OCI-LY3 (cell line): ENCODE measurements at regions not wholly inside any gene's neighbourhood (a gene's known extent, or its start where the extent isn't known, plus 50 kb on each side); places are given as distances from the start of the nearest gene placed in this dataset.

Experiments
- EZH2phosphoT487 ChIP-seq: fragments of 200-600 bp; shearing (Covaris generic); IDR thresholded peaks from 2 replicates; pipeline ENCODE4 v1.6.1; 2018; ENCODE audit warnings: antibody characterized with exemption, mixed run types, low read depth
- TF ChIP-seq, protein P1 (sequence below): fragments of 200-600, 300-600 bp; sonication (generic); IDR thresholded peaks from 2 replicates; pipeline ENCODE4 v1.5.1; 2014; ENCODE audit warnings: antibody characterized with exemption, low read length, low read depth

DNA sequence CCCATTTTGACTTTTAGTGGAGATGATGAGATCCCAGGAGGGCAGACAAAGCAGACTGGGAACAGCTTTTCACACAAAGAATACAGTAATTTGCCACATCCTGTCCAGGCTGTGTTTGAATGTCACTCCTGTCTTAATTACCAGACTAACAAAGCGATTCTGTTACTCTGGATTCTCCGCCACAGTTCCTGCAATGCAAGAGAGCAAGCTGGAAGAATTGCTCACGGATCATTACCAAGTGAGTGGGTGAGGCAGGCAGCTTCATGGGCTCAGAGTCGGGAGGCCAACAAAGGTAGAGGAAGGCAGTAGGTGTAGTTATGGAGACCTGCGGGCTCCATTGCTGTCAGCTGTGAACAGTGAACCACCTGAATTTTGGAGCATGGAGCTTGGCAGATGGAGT, 250.5 kb upstream of the ATP5MC3 start:
- no peak for TF ChIP-seq EZH2phosphoT487
- TF ChIP-seq, protein P1, sequence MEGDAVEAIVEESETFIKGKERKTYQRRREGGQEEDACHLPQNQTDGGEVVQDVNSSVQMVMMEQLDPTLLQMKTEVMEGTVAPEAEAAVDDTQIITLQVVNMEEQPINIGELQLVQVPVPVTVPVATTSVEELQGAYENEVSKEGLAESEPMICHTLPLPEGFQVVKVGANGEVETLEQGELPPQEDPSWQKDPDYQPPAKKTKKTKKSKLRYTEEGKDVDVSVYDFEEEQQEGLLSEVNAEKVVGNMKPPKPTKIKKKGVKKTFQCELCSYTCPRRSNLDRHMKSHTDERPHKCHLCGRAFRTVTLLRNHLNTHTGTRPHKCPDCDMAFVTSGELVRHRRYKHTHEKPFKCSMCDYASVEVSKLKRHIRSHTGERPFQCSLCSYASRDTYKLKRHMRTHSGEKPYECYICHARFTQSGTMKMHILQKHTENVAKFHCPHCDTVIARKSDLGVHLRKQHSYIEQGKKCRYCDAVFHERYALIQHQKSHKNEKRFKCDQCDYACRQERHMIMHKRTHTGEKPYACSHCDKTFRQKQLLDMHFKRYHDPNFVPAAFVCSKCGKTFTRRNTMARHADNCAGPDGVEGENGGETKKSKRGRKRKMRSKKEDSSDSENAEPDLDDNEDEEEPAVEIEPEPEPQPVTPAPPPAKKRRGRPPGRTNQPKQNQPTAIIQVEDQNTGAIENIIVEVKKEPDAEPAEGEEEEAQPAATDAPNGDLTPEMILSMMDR: no peak
